ENCODE measurements at regions not wholly inside any gene's neighbourhood (a gene's known extent, or its start where the extent isn't known, plus 50 kb on each side); places are given as distances from the start of the nearest gene placed in this dataset.
"Not testable (repeated sequence)": the region's sequence is repeated elsewhere in the genome, so short reads cannot be mapped to it uniquely, and the experiment has no call there.

GRCh38 chr18:27549335-27550039 is 364.4 kb upstream of the CHST9 start:
- no peak for ATAC-seq
- peaks cover 25 to 28% of the 10 kb centered on the region in 2 donors for H3K9me3 Mint-ChIP-seq

GRCh38 chr18:27546991-27547390 is 361.9 kb upstream of the CHST9 start:
- no peak overlapping the region for H3K27ac Mint-ChIP-seq
- H3K36me3 Mint-ChIP-seq: peaks cover 8 to 10% of the 10 kb centered on the region in 2 donors
- ATAC-seq (no peak), DNase-seq (ENCODE audit: low spot score in 2 of 2) (no peak)
- peaks cover 22 to 23% of the 10 kb centered on the region in 2 donors for H3K9me3 Mint-ChIP-seq

More at GRCh38 chr18:27549335-27550039, 364.4 kb upstream of the CHST9 start:
- no peak for DNase-seq (ENCODE audit: low spot score in 2 of 2)
- H3K36me3 Mint-ChIP-seq: peaks cover 8 to 10% of the 10 kb centered on the region in 2 donors
- H3K27ac Mint-ChIP-seq: no peak overlapping the region

- Mint-ChIP-seq H3K27ac (no peak overlapping the region), H3K9me3 (peaks cover 10 to 15% of the 10 kb centered on the region in 2 donors), H3K36me3 (peaks cover 5 to 6% of the 10 kb centered on the region in 2 donors)
- DNase-seq (ENCODE audit: low spot score in 2 of 2): no peak
- no peak for ATAC-seq
Observed at GRCh38 chr18:27544206-27544605, 359.1 kb upstream of the CHST9 start.

- ATAC-seq: no peak
Observed at GRCh38 chr18:27541293-27541692, 356.2 kb upstream of the CHST9 start.

GRCh38 chr18:27540111-27540510 is 355.0 kb upstream of the CHST9 start:
- H3K36me3 Mint-ChIP-seq: no peaks in the 10 kb centered on the region
- DNase-seq (ENCODE audit: low spot score in 2 of 2) (no peak), ATAC-seq (no peak)
- no peak overlapping the region for H3K27ac Mint-ChIP-seq
- H3K9me3 Mint-ChIP-seq: peaks cover 12 to 24% of the 10 kb centered on the region in 2 donors

More at GRCh38 chr18:27541293-27541692, 356.2 kb upstream of the CHST9 start:
- DNase-seq (ENCODE audit: low spot score in 2 of 2): no peak
- Mint-ChIP-seq H3K36me3 (no peaks in the 10 kb centered on the region), H3K27ac (no peak overlapping the region), H3K9me3 (peaks cover 15 to 24% of the 10 kb centered on the region in 2 donors)

GRCh38 chr18:27528925-27529521 is 343.9 kb upstream of the CHST9 start:
- DNase-seq (ENCODE audit: low spot score in 2 of 2): no peak
- Mint-ChIP-seq H3K27ac (no peak overlapping the region), H3K36me3 (peaks cover 0 to 4% of the 10 kb centered on the region in 2 donors), H3K9me3 (peaks cover 7% of the 10 kb centered on the region in 2 donors)
- no peak for ATAC-seq

GRCh38 chr18:27527856-27528255 is 342.7 kb upstream of the CHST9 start:
- Mint-ChIP-seq H3K36me3 (peaks cover 0 to 4% of the 10 kb centered on the region in 2 donors), H3K27ac (no peak overlapping the region), H3K9me3 (peaks cover 5% of the 10 kb centered on the region in 2 donors)
- DNase-seq (ENCODE audit: low spot score in 2 of 2) (no peak), ATAC-seq (no peak)

- no peak for ATAC-seq
- H3K36me3 Mint-ChIP-seq: no peaks in the 10 kb centered on the region
- no peak for DNase-seq (ENCODE audit: low spot score in 2 of 2)
- no peaks in the 10 kb centered on the region for H3K9me3 Mint-ChIP-seq
- no peak overlapping the region for H3K27ac Mint-ChIP-seq
Observed at GRCh38 chr18:27520401-27520800, 335.3 kb upstream of the CHST9 start.

GRCh38 chr18:27510036-27510633 is 325.0 kb upstream of the CHST9 start:
- not testable (repeated sequence) for H3K36me3 Mint-ChIP-seq; ATAC-seq; DNase-seq (ENCODE audit: low spot score in 2 of 2); H3K27ac Mint-ChIP-seq
- H3K9me3 Mint-ChIP-seq: peaks cover 15 to 19% of the 10 kb centered on the region in 2 donors

GRCh38 chr18:27501671-27502070 is 316.6 kb upstream of the CHST9 start:
- Mint-ChIP-seq H3K36me3 (peaks cover 0 to 4% of the 10 kb centered on the region in 2 donors), H3K27ac (no peak overlapping the region), H3K9me3 (peaks cover 12 to 27% of the 10 kb centered on the region in 2 donors)
- DNase-seq (ENCODE audit: low spot score in 2 of 2) (no peak), ATAC-seq (no peak)

- no peak for DNase-seq (ENCODE audit: low spot score in 2 of 2)
- H3K36me3 Mint-ChIP-seq: peaks cover 0 to 4% of the 10 kb centered on the region in 2 donors
- H3K27ac Mint-ChIP-seq: no peak overlapping the region
- peaks cover 12 to 23% of the 10 kb centered on the region in 2 donors for H3K9me3 Mint-ChIP-seq
- no peak for ATAC-seq
Observed at GRCh38 chr18:27500531-27500930, 315.4 kb upstream of the CHST9 start.

- peaks cover 3 to 17% of the 10 kb centered on the region in 2 donors for H3K9me3 Mint-ChIP-seq
- no peak for ATAC-seq
- H3K27ac Mint-ChIP-seq: no peak overlapping the region
- H3K36me3 Mint-ChIP-seq: peaks cover 0 to 9% of the 10 kb centered on the region in 2 donors
- no peak for DNase-seq (ENCODE audit: low spot score in 2 of 2)
Observed at GRCh38 chr18:27497246-27497645, 312.1 kb upstream of the CHST9 start.

- ATAC-seq: no peak
- no peak for DNase-seq (ENCODE audit: low spot score in 2 of 2)
- Mint-ChIP-seq H3K27ac (no peak overlapping the region), H3K9me3 (peaks cover 10 to 23% of the 10 kb centered on the region in 2 donors), H3K36me3 (peaks cover 0 to 12% of the 10 kb centered on the region in 2 donors)
Observed at GRCh38 chr18:27493182-27493581, 308.1 kb upstream of the CHST9 start.

- Mint-ChIP-seq H3K27ac (no peak overlapping the region), H3K9me3 (peaks cover 10 to 23% of the 10 kb centered on the region in 2 donors), H3K36me3 (peaks cover 0 to 12% of the 10 kb centered on the region in 2 donors)
- ATAC-seq: no peak
- DNase-seq (ENCODE audit: low spot score in 2 of 2): no peak
Observed at GRCh38 chr18:27491772-27492171, 306.7 kb upstream of the CHST9 start.

GRCh38 chr18:27483276-27483675 is 298.2 kb upstream of the CHST9 start:
- Mint-ChIP-seq H3K9me3 (peaks cover 14 to 15% of the 10 kb centered on the region in 2 donors), H3K36me3 (no peaks in the 10 kb centered on the region), H3K27ac (no peak overlapping the region)
- DNase-seq (ENCODE audit: low spot score in 2 of 2): no peak
- ATAC-seq: no peak

- Mint-ChIP-seq H3K9me3 (peaks cover 17 to 18% of the 10 kb centered on the region in 2 donors), H3K36me3 (no peaks in the 10 kb centered on the region), H3K27ac (no peak overlapping the region)
- ATAC-seq (no peak), DNase-seq (ENCODE audit: low spot score in 2 of 2) (no peak)
Observed at GRCh38 chr18:27478459-27478858, 293.4 kb upstream of the CHST9 start.

GRCh38 chr18:27473318-27473717 is 288.2 kb upstream of the CHST9 start:
- Mint-ChIP-seq H3K27ac (no peak overlapping the region), H3K9me3 (peaks cover 15 to 23% of the 10 kb centered on the region in 2 donors), H3K36me3 (no peaks in the 10 kb centered on the region)
- DNase-seq (ENCODE audit: low spot score in 2 of 2): no peak
- ATAC-seq: no peak

All from activated naive CD4-positive, alpha-beta T cell treated with anti-CD3 and anti-CD28 coated beads, Interleukin-2, amount 50 U/mL, for 72 hours (primary cell).